ENCODE measurements at regions not wholly inside any gene's neighbourhood (a gene's known extent, or its start where the extent isn't known, plus 50 kb on each side); places are given as distances from the start of the nearest gene placed in this dataset.
A peak's percentile ranks its signal among the peaks of the same experiment; 100 is the strongest.

GRCh38 chr4:26004290-26004689 lies 90.3 kb downstream of the SMIM20 start:
- TF ChIP-seq CTCF (IDR thresholded peaks at IDR 0.05) (peak; percentile 20), EZH2 (IDR thresholded peaks at IDR 0.05; ENCODE audit: borderline replicate concordance, insufficient read depth, low read depth, low read length, poor library complexity, severe bottlenecking) (no peak)
